ENCODE measurements at regions not wholly inside any gene's neighbourhood (a gene's known extent, or its start where the extent isn't known, plus 50 kb on each side); places are given as distances from the start of the nearest gene placed in this dataset.

GRCh38 chr4:129490516-129490915 is 394.6 kb downstream of the C4orf33 start (continued):
- TF ChIP-seq CSRNP3 (CRISPR knock-in tag; IDR thresholded peaks at IDR 0.05), result no peak

GRCh38 chr4:129498626-129499025 is 402.7 kb downstream of the C4orf33 start:
- no peak for ATAC-seq
- no peak for TF ChIP-seq RARB (CRISPR knock-in tag; IDR thresholded peaks at IDR 0.05)
- TF ChIP-seq ZFP30 (CRISPR knock-in tag; IDR thresholded peaks at IDR 0.05), result no peak
- no peak for TF ChIP-seq POU6F1 (CRISPR knock-in tag; IDR thresholded peaks at IDR 0.05; ENCODE audit: borderline replicate concordance, low read depth)
- no peak for TF ChIP-seq TOX (CRISPR knock-in tag; IDR thresholded peaks at IDR 0.05; ENCODE audit: borderline replicate concordance)
- no peak for TF ChIP-seq OSR1 (CRISPR knock-in tag; IDR thresholded peaks at IDR 0.05)
- TF ChIP-seq BACH2 (CRISPR knock-in tag; IDR thresholded peaks at IDR 0.05; ENCODE audit: borderline replicate concordance), result no peak
- no peak for TF ChIP-seq PATZ1 (CRISPR knock-in tag; IDR thresholded peaks at IDR 0.05; ENCODE audit: borderline replicate concordance)
- no peak for TF ChIP-seq GLIS3 (CRISPR knock-in tag; IDR thresholded peaks at IDR 0.05)
- no peak for TF ChIP-seq ESRRG (CRISPR knock-in tag; IDR thresholded peaks at IDR 0.05)
- no peak for TF ChIP-seq SNAI2 (CRISPR knock-in tag; IDR thresholded peaks at IDR 0.05)
- no peak for TF ChIP-seq ZC3H10 (CRISPR knock-in tag; IDR thresholded peaks at IDR 0.05)

GRCh38 chr4:129514852-129515251 is 418.9 kb downstream of the C4orf33 start:
- TF ChIP-seq ISL1 (CRISPR knock-in tag; IDR thresholded peaks at IDR 0.05), result no peak
- TF ChIP-seq ZNF8 (CRISPR knock-in tag; IDR thresholded peaks at IDR 0.05), result no peak
- TF ChIP-seq RARB (CRISPR knock-in tag; IDR thresholded peaks at IDR 0.05), result no peak
- no peak for TF ChIP-seq GLIS3 (CRISPR knock-in tag; IDR thresholded peaks at IDR 0.05)
- TF ChIP-seq TOX (CRISPR knock-in tag; IDR thresholded peaks at IDR 0.05; ENCODE audit: borderline replicate concordance), result no peak
- TF ChIP-seq ARNTL (CRISPR knock-in tag; IDR thresholded peaks at IDR 0.05; ENCODE audit: borderline replicate concordance, low read depth), result no peak
- TF ChIP-seq BACH2 (CRISPR knock-in tag; IDR thresholded peaks at IDR 0.05; ENCODE audit: borderline replicate concordance), result no peak
- no peak for TF ChIP-seq ZNF70 (CRISPR knock-in tag; IDR thresholded peaks at IDR 0.05)
- TF ChIP-seq PATZ1 (CRISPR knock-in tag; IDR thresholded peaks at IDR 0.05; ENCODE audit: borderline replicate concordance), result no peak
- no peak for TF ChIP-seq OSR1 (CRISPR knock-in tag; IDR thresholded peaks at IDR 0.05)
- no peak for TF ChIP-seq CSDC2 (CRISPR knock-in tag; IDR thresholded peaks at IDR 0.05)
- no peak for TF ChIP-seq ZFP30 (CRISPR knock-in tag; IDR thresholded peaks at IDR 0.05)
- no peak for TF ChIP-seq ZNF565 (CRISPR knock-in tag; conservative IDR thresholded peaks at IDR 0.05; ENCODE audit: low read depth)
- no peak for TF ChIP-seq PPARA (CRISPR knock-in tag; IDR thresholded peaks at IDR 0.05; ENCODE audit: borderline replicate concordance)
- no peak for ATAC-seq

- ATAC-seq, result no peak
- no peak for TF ChIP-seq ZNF565 (CRISPR knock-in tag; conservative IDR thresholded peaks at IDR 0.05; ENCODE audit: low read depth)
- no peak for TF ChIP-seq ZNF8 (CRISPR knock-in tag; IDR thresholded peaks at IDR 0.05)
- TF ChIP-seq CSDC2 (CRISPR knock-in tag; IDR thresholded peaks at IDR 0.05), result no peak
- no peak for TF ChIP-seq GLIS3 (CRISPR knock-in tag; IDR thresholded peaks at IDR 0.05)
- no peak for TF ChIP-seq PPARA (CRISPR knock-in tag; IDR thresholded peaks at IDR 0.05; ENCODE audit: borderline replicate concordance)
- no peak for TF ChIP-seq ESRRG (CRISPR knock-in tag; IDR thresholded peaks at IDR 0.05)
- no peak for TF ChIP-seq ZFP30 (CRISPR knock-in tag; IDR thresholded peaks at IDR 0.05)
- no peak for TF ChIP-seq ZFP3 (CRISPR knock-in tag; IDR thresholded peaks at IDR 0.05)
- TF ChIP-seq TSHZ2 (CRISPR knock-in tag; IDR thresholded peaks at IDR 0.05), result no peak
- no peak for TF ChIP-seq ARNTL (CRISPR knock-in tag; IDR thresholded peaks at IDR 0.05; ENCODE audit: borderline replicate concordance, low read depth)
- no peak for TF ChIP-seq SNAI2 (CRISPR knock-in tag; IDR thresholded peaks at IDR 0.05)
Measured at GRCh38 chr4:129515356-129515755, 419.4 kb downstream of the C4orf33 start.
